GM21390 (cell line): ENCODE measurements at regions not wholly inside any gene's neighbourhood (a gene's known extent, or its start where the extent isn't known, plus 50 kb on each side); places are given as distances from the start of the nearest gene placed in this dataset.
A peak's percentile ranks its signal among the peaks of the same experiment; 100 is the strongest.
"Not testable (repeated sequence)": the region's sequence is repeated elsewhere in the genome, so short reads cannot be mapped to it uniquely, and the experiment has no call there.

ENCODE experiments used
- ATAC-seq: cut with Tn5 transposase; IDR thresholded peaks from one replicate; pipeline ENCODE4 v1.9.1; 2021; ENCODE audit not compliant: unreplicated experiment

DNA sequence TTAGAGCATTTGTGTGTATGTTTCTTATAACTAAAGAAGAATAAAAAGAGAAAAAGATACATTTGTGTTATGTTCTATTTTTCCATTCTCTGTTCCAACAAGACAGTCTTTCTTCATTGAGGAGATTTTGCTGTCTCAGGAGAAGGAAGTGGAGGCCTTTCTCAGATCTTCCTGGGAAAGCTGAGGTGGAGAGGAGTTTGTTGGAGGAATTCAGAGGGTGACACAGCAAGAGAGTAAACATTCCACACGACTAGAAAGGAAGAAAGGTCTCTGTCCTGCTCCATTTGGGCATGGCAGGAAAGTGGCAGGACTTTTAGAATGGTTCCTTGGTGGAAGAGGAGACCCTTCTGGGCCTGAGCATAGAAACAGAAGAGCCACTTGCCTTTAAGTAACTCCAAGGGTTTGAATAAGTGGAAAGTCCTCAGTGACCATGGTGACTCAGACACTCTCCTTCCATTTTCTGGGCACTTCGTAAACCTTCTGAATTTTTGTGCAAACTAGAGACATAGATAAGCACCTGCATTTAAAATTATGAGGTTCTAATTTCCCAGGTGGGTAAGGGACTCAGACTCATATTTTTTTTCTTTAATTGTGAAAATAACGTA lies 52.3 kb upstream of the COL5A2 start:
- no peak for ATAC-seq

DNA sequence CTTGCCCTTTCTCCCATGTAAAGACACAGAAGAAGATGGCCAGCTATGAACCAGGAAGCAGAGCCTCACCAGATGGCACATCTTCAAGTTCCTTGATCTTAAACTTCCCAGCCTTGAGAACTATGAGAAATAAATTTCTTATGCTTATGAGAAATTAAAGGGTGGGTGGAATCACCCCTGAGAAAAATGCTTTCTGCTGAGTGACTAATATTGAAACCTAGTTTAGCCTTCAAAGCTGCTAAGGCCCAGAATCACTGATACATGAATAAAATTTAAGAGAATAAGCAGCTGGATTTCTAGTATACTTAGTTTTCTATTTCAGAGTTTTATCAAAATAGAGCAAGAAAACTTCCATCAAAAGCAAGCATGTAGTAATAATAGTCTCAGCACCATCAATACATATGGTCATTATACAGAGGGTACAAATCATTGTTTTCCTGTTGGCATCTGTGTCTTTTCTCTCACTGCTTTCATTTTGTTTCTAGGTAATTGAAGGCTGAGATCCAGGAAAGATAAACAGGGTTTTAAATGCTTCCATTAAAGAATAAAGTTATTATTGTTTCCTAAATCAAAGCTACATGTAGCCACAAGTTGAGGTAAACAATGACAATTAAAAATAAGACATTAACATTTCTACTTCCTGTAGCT lies 53.3 kb upstream of the COL5A2 start:
- peak; percentile 89 for ATAC-seq

DNA sequence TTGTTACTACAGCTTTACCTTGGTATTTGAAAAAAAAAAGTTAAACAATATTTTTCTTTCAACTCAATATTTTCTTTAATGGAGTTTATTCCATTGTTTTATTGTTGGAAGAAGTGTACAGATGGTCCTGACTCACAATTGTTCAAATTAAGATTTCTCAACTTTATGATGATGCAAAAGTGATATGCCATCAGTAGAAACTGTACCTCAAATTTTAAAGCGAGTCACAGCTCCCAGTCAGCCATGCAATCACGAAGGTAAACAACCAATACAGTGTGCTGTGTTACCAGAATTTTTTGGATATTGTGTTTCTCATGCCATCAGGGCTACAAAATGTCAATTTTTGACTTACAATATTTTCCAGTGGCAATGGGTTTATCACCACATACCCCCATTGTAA lies 54.0 kb upstream of the COL5A2 start:
- ATAC-seq: no peak

DNA sequence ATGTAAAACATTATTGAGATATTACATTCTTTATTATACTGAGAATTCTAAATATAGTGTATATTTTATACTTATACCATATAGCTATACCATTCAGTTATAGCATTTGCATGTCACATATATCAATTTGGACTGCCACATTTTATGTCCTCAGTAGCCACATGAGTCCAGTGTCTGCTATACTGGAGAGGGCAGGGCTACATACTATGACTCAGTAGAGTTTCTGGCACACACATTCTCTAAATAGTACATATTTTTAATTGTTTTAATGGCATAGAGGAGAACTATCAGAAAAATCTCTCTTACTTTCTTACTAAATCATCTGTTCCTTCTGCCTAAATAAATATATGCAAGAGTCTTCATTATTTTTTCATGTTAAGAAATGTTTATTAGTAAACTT lies 55.4 kb upstream of the COL5A2 start:
- ATAC-seq: no peak

DNA sequence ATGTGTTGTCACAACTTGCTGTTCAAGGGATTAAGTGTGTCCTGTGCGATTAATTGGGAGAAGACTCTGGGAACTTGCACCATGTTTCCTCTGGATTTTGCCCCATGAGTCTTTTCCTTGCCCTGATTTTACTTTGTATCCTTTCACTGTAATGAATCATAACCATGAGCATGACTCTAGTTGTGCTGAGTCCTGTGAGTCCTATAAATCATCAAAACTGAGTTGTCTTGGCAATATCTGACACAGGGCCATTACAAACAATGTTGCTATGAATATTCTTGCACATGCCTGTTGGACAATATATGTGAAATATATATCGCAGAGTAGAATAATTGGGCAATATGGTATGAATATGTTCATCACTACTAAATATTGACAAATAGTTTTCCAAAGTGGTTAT lies 56.5 kb upstream of the COL5A2 start:
- no peak for ATAC-seq

DNA sequence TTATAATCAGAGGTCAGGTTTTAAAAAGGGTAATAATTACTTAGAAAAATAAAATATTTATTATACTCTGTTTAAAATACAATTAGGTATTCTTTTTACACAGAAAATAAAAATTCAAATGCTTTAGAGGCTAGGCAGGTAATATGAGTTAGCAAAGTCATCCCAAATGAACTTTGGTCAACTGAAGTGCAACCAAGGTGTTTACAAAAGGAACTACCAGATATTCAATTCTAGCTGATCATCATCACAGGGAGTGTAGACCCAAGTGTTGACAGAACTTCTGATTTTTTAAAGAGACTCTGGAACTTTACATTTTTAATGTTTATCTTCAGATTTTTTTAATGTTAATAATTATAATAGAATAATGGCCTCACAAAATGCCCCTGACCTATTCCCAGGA lies 59.3 kb upstream of the COL5A2 start:
- ATAC-seq: no peak

DNA sequence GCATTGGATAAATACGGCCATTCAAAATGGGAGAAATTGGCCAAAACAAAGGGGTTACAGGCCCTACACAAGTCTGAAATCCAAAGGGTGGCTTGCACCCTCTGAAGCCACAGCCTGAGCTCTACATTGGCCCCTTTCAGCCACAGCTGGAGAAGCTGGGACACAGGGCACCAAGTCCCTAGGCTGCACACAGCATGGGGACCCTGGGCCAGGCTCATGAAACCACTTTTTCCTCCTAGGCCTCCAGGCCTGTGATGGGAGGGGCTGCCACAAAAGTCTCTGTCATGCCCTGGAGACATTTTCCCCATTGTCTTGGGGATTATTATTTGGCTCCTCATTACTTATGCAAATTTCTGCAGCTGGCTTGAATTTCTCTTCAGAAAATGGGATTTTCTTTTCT lies 64.3 kb upstream of the COL5A2 start:
- ATAC-seq: not testable (repeated sequence)

DNA sequence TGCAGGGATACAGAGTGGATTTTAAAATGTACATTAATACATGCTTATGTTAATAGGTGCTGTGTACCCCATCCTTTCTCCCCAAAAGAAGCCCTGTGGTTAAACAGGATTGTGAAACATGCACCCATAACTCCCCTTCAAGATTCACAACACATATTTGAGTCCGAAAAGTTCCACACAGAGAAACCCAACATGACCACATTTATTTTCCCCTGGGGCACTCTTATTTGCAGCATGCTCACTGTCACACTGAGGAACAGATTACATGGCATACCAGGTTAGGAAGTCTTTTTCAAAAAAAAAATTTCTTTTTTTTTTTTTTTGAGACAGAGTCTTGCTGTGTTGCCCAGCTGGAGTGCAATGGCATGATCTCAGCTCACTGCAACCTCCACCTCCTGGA lies 67.7 kb upstream of the COL5A2 start:
- ATAC-seq: no peak

DNA sequence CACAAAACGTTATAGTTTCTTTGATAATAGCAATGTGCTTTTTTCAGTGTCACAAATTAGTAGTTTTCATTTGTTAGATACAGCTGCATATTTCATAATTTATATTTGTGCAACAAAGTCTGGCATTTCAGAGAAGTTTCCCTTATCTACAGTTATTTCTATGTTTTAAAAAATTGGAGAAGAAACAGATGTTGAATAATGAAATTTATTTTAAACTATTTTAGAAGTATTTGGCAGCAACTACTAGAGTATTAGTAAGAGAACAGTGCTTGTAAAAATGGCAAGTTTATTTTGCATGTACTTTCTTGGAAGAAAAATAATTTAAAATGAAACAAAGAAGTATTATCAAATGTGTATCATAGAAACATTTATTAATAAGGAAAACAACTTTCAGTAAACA lies 68.6 kb upstream of the COL5A2 start:
- no peak for ATAC-seq

DNA sequence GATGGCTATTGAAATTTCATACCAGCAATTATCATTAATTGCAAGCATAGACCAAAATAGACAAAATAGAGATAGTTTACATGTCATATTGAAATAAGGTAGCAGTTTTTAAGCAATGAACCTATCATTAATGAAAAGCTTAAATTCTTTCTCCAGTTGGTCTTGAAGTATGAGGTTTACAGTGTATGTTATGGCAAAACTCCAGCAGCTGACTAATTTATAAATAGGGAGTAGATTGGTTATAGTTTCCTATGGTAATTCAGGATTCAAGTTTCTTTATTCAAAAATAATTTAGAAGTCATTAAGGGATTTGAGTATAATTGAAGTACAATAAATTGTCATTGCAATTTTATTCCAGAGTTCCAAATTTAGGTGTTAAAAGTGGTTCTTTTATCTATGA lies 69.6 kb upstream of the COL5A2 start:
- ATAC-seq: no peak

DNA sequence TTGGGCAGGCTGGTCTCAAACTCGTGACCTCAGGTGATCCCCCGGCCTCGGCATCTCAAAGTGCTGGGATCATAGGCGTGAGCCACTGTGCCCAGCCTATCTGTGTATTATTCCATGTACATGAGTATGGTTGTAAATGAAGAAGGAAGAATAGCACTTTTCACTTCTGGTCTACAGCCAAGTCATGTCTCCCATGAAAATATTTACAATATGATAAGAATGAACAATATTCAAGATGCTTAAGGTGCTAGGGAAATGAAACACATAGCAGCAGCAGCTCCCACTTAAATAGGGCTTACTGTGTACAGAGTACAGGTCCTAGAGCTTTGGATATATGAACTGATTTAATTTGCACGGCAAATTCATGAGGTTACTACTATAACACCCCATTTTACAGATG lies 70.3 kb upstream of the COL5A2 start:
- ATAC-seq: no peak

DNA sequence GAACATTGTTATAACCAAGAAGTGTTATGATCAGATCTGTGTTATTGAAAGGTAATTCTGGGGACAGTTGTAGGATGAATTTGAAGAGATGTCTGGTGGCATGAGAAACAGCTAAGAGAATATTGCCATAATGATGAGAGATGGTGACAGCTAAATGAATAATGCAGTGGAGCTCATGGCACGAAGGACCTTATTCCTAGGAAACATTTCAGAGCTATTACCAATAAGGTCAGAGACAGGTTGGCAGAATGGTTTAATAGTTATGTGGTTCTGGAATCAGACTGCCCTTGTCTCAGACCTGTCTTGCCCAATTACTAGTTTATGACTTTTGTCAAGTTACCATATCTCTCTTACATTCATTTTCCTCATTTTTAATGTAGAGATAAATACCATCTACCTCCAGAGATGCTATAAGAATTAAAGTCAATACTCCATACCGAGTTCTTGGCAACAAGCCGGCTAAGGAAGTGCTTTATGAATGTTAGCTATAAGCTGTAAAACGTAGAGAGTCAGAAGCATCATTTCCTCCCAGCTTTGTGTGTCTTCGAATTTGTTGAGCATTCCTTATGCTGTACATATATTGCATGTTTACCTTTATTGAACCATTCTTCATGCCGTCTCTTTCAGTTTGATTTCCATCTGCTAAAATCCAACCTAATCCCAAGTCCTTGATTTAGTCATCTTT lies 73.6 kb upstream of the COL5A2 start:
- ATAC-seq: no peak

DNA sequence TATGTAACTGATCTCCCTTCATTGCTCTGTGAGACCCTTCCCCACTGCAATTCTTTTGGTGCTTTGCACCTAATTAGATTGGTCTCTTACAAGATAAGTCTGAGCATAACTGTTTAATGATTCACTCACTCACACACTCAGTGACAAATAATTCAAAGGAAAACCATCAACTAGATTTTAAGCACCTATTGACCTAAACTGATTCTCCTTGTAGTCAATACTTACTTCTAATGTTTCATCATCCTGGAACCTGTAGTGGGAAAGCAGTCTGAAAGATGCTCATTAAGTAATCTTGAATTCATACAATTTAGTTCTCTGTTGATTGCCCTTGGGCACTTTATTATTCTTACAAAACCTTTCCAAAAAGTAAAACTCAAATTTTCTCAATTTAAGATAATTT lies 74.3 kb upstream of the COL5A2 start:
- ATAC-seq: no peak

DNA sequence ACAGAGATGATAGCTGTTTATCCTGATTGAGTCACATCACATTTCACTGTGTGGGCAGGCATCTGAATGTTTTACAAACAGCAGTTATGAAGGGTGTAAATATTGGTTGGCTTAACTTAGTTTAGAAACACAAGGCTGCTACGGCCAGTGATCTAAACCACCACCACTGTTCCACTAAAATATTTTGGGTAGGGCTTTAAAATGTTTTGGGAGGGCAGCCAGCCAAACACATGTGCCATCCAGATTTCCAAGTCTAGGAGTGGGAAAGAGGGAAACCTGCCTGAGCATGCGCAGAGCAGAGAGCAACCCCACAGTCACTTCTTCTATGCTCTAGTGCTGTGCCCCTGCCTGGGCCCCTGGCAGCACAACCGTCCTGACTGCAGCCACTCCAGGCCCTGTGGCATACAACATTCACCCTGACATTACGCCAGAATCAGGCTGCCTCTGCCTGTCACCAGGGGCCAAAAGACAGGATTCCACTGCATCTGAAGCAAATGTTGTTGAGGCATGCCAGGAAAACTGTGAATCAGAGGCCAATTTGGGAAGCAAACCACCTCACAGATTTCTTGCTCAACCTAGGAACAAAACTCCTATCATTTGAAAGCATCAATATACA lies 74.8 kb upstream of the COL5A2 start:
- no peak for ATAC-seq

DNA sequence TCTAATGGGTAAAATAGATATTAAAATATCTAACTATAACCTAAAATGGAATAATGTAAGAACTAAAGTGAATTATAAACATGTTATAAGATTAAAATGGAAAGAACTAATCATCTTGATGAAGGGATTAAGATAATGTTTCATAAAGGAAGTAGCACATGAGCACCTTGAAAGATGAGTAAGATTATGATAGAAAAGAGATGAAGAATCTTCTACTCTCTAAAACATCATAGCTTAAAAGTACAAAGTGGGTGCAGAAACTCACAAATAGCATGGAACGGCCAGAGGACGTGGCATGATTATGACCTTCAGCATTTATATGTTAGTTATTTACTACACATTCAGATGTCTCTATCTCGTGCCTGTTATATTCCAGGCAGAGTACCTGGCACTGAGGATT lies 76.2 kb upstream of the COL5A2 start:
- no peak for ATAC-seq

DNA sequence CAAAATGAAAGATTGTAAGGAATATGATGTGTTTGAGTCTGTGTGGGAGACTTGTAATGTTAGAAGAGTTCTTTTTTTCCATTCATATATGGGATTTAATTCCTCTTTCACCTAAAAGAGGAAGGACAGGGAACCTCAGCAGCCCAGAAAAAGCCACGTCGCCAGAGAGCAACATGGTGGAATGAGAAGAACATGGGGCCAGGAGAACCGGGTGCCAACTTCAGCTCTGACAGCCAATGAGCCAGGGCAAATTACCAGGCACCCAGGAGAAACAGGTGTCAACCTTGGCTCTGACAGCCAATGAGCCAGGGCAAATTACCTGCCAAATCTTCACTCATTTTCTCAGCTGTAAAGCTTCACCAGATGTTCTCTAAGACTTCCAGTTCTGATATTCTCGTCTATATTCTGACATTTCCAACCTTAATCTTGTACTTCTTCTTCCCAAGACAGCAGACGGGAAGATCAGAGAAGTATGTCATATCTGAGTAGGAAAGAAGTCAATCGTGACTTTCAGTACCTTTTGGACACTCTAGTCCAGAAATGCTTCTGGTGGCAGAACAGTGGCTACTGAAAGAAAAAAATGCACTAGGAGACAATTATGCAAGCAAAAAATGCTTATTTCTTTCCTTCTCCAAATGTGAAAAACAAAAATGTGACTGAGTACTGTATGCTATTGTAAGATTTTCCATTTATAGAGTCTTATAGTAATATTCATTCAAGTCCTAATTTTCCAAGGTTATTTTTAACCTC lies 79.2 kb upstream of the COL5A2 start:
- no peak for ATAC-seq

DNA sequence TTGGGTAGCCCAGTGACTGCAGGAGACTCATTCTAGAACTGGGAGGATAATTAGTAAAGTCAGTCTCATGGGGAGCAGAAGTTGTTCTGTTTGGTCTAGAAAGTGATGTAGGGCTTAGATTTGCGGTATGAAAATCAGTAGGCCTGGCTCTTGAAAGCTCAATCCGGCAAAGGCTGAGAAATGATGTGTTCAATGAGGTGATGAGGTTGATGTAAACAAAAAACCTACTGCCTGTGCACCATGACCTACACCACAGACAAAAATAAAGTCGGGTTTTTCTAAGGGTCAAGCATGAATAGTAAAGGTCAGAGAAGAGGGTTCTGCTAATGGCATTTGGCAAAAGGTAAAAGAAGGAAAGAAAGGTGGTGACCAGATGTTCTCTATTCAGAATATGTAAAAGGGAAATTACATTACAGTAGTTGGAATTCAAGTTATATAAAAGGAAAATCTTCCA lies 80.8 kb upstream of the COL5A2 start:
- no peak for ATAC-seq

DNA sequence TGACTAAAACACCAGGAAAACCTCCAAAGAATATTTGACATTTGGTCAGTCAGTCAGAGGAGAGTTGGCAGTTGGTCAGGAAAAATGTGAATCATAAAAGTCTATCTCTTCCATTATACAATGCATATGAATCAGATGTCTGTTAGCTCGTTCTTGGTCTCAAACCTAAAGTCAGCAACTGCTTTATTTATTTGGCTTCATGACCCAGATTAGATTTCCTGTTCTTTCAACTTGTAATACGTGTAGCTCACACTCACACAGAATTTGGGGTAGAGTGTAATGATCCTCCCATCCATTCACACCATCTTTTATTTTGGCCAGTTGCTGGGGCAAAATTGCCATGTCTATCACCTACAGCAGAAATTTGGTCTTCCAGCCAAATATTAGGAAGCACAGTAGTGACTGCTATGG lies 81.9 kb upstream of the COL5A2 start:
- ATAC-seq: no peak

DNA sequence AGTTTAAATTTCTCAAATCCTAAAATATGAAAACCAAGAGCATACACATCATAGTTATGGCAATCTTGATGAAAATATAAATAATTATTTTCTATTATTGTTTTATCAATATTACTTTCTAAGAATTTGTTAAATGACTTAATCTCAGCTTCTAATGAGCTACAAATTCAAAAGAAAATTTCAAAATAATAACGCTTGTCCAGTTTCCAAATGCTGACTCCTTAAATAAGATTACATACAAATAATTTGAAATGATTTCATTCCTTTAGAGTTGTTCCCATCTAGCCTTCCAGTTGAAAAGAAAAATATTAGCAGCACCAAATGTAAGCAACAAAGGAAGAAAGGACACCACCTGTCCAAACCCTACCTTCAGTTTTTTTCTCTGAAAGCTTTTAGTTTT lies 82.4 kb upstream of the COL5A2 start:
- ATAC-seq: no peak

DNA sequence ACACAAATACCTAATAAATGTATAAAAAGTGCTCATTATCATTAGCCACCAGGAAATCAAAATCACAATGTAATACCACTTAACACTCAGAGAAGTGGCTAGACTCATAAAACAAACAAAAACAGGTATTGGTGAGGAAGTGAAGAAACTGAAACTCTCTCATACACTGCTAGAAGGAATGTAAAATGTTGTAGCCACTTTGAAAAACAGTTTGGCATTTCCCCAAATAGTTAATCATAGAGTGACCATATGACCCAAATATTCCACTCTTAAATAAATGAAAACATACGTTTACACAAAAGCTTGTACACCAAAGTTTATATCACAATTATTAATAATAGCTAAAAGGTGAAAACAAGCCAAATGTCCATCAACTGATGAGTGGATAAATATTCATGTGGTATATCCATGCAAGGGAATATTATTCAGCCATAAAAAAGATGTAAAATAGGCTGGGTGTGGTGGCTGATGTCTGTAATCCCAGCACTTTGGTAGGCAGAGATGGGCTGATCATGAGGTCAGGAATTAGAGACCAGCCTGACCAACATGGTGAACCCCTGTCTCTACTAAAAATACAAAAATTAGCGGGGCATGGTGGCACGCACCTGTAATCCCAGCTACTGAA lies 86.2 kb upstream of the COL5A2 start:
- no peak for ATAC-seq

DNA sequence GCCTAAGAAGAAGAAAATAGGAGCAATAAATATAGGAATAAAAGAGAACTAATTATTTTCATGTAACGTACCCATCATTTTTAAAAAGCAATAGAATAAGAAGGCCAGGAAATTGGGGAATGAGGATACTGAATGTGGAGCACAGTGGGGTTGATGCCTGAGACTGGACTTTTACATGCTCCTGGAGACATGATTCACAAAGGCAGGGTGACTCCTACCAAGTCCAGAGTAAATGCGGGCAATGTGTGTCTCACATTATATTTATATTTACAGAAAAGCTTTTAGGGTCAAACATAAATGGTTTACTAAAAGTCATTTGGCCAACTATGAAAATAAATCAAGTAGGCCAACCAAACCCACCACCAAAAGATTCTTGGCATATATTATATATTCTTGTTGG lies 87.9 kb upstream of the COL5A2 start:
- no peak for ATAC-seq
